ENCODE measurements at regions not wholly inside any gene's neighbourhood (a gene's known extent, or its start where the extent isn't known, plus 50 kb on each side); places are given as distances from the start of the nearest gene placed in this dataset.
"Not testable (repeated sequence)": the region's sequence is repeated elsewhere in the genome, so short reads cannot be mapped to it uniquely, and the experiment has no call there.

DNA sequence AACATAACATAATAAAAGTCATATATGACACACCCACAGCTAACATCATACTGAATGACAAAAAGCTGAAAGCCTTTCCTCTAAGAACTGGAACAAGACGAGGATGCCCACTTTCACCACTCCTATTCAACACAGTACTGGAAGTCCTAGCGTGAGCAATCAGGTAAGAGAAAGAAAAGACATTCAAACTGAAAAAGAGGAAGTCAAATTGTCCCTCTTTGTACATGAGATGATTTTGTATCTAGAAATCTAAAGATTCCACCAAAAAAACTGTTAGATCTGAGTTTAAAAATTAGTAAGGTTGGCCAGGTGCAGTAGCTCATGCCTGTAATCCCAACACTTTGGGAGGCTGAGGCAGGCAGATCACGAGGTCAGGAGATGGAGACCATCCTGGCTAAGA lies 70.1 kb upstream of the PROKR2 start:
- DNase-seq: not testable (repeated sequence)

DNA sequence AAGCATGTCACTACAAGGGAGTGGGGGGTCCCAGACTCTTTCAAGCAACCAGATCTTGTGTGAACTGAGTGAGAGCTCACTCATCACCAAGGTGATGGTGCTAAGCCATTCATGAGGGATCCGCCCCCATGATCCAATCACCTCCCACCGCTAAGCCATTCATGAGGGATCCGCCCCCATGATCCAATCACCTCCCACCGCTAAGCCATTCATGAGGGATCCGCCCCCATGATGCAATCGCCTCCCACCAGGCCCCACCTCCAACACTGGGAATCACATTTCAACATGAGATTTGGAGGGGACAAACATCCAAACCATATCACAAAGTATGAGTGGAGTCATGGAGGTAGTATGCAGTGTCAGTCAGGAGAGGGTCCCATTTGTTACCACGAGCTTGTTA lies 64.8 kb upstream of the PROKR2 start:
- not testable (repeated sequence) for DNase-seq

DNA sequence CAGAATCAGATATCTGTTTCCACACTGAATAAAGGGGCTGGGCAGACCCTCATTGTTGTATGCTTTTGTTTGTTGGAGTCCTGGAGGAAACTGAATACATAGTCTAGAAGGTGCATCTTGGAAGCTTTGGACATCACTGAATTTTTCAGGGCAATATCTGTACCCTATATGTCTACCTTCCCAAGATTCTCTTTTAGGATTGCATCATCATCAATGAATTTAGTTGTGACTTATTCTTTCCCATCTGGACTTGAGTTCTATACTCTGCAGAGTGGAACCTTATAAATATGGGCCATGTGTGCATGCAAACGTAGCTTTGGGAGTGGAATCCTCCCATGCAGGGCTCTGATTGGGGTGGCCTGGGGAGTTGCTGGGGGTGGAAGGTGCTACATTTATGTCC lies 60.7 kb upstream of the PROKR2 start:
- DNase-seq: no peak

DNA sequence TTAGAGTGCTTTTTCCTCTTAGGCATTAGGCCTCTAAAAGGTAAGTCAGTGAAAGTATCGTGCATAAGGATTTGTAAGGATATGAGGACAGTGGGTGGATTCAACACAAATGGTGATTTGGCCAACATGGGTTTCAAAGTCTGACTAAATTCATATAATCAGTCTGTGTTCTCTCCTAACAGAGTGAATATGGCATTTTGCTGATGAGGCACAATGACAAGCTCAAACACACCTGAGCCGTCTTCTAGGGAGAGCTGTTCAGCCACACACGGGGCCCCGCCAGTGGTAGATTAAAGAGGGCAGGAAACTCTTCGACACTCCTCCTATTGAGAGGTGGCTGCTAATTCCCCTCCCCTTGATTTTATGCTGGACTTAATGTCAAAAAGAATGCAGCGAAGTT lies 59.5 kb upstream of the PROKR2 start:
- DNase-seq: no peak

DNA sequence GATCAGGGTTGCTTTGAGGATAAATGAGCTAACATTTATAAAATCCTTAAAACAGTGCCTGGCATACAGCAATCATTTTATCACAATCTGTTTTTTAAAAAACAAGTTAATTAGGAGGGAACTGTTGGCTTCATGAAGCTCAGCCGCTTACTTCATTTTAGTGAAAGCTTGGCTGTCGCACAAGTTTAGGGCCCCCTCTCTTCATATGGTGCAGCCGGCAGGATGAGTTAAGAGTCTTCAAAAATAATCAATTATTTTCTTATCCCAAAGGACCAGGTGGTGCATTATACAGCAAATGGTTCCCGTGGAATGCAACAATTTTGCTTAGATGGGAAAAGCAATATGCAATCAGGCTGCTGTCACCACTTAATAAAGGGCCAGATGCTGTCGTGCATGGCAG lies 57.4 kb upstream of the PROKR2 start:
- no peak for DNase-seq

DNA sequence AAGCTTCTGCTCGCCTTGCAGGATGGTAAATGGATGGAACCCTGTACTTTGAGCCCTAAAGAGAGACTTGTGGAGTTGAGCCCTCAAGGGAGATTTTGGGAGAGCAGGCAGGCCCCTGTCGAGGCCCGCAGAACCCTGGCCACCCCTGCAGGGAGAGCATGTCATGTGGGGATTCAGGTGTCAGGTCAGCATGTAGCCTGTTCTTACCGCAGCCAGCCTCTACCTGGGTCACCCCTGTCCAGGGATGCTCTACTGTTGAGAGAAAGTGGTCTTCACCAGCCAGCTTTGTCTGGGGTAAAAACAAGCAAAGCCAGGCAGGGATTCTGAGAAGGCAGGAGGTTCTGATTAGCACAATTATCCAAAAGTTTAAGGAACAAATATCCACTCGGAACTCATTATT lies 55.6 kb upstream of the PROKR2 start:
- DNase-seq: no peak

DNA sequence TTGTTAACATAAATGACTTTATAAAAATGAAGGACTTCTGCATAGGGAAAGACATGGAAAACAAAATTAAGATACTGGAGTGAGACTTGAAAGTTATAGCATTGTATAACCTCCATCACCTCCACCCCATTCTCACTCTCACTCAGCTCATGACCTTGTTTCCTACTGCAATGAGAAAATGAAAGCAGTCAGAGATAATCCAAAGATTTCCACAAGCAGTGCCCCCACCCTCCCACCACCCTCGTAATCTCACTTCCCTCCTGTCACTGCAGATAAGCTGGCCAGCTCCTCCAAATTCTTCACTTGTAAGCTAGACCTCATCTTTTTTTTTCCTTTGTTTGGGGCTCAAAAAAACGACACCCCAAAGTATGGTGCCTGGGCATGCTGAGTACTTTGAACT lies 52.9 kb upstream of the PROKR2 start:
- no peak for DNase-seq
